SK-N-MC (cell line): ENCODE measurements at regions not wholly inside any gene's neighbourhood (a gene's known extent, or its start where the extent isn't known, plus 50 kb on each side); places are given as distances from the start of the nearest gene placed in this dataset.

Source experiments
- EZH2 ChIP-seq: fragments of 200-600 bp; sonication (generic); IDR thresholded peaks from one replicate; pipeline ENCODE4 v1.6.1; 2017; ENCODE audit warnings: antibody characterized with exemption
- POLR2AphosphoS5 ChIP-seq: IDR thresholded peaks from 2 replicates; pipeline ENCODE4 v1.6.1; 2012; ENCODE audit warnings: mild to moderate bottlenecking, low read depth, low read length, borderline replicate concordance

- TF ChIP-seq POLR2AphosphoS5 = no peak
- TF ChIP-seq EZH2 = no peak
Measured at GRCh38 chrX:44071070-44071645, 98.0 kb upstream of the NDP start.
